Caco-2 (cell line): ENCODE measurements at regions not wholly inside any gene's neighbourhood (a gene's known extent, or its start where the extent isn't known, plus 50 kb on each side); places are given as distances from the start of the nearest gene placed in this dataset.

Experiments used
- BruUV-seq: library from RNA; stranded (reverse); fragments of 400-500 nt; replicated peaks from 2 replicates; lab custom pipeline; 2021; lab: Mats Ljungman, UMichigan
- CTCF ChIA-PET: fragments of 300-600 bp; sonication (Branson Sonifier 250); formaldehyde crosslinking; loops from one replicate; lab custom pipeline; 2022; ENCODE audit warnings: antibody characterized with exemption; lab: Charles Lee
- POLR2A ChIA-PET: fragments of 300-600 bp; sonication (Branson Sonifier 250); formaldehyde crosslinking; loops from one replicate; lab custom pipeline; 2022; ENCODE audit warnings: antibody characterized with exemption; lab: Charles Lee
- DNase-seq, 2 experiments: peaks; one replicate each; pipeline versions ENCODE4 v3.0.0 to v3.0.0-alpha.2; 2020 to 2022
- H3K27me3 ChIP-seq: replicated peaks from 2 replicates; pipeline ENCODE4 v1.6.0; 2011; ENCODE audit warnings: low read length; ENCODE audit not compliant: control insufficient read depth, insufficient read depth
- H3K36me3 ChIP-seq: 2 replicates; pipeline ENCODE4 v1.5.1; 2011; ENCODE audit warnings: low read length; ENCODE audit not compliant: control insufficient read depth, insufficient read depth
- H3K4me1 ChIP-seq: fragments of 250-450 bp; sonication (Bioruptor Pico); 2 replicates; pipeline ENCODE4 v1.5.1; 2020; ENCODE audit warnings: mild to moderate bottlenecking
- H3K4me3 ChIP-seq: 2 replicates; pipeline ENCODE4 v1.5.1; 2011; ENCODE audit warnings: low read depth, mild to moderate bottlenecking, control low read depth, low read length
- H3K9me3 ChIP-seq: fragments of 250-450 bp; sonication (Bioruptor Pico); 2 replicates; pipeline ENCODE4 v1.5.1; 2020; ENCODE audit warnings: mild to moderate bottlenecking, moderate library complexity
- H3K27ac Mint-ChIP-seq: one replicate; pipeline ENCODE4 v1.8.0; 2022; ENCODE audit warnings: mixed read lengths; ENCODE audit not compliant: unreplicated experiment
- H3K27me3 Mint-ChIP-seq: one replicate; pipeline ENCODE4 v1.8.0; 2022; ENCODE audit warnings: mixed read lengths; ENCODE audit not compliant: insufficient read depth, unreplicated experiment
- H3K36me3 Mint-ChIP-seq: one replicate; pipeline ENCODE4 v1.8.0; 2022; ENCODE audit warnings: mild to moderate bottlenecking, mixed read lengths; ENCODE audit not compliant: insufficient read depth, unreplicated experiment
- H3K4me1 Mint-ChIP-seq: one replicate; pipeline ENCODE4 v1.8.0; 2022; ENCODE audit warnings: low read depth, mixed read lengths; ENCODE audit not compliant: unreplicated experiment
- H3K4me3 Mint-ChIP-seq: one replicate; pipeline ENCODE4 v1.8.0; 2022; ENCODE audit warnings: mild to moderate bottlenecking, moderate library complexity, mixed read lengths; ENCODE audit not compliant: unreplicated experiment
- H3K9me3 Mint-ChIP-seq: one replicate; pipeline ENCODE4 v1.8.0; 2022; ENCODE audit warnings: mixed read lengths; ENCODE audit not compliant: unreplicated experiment
- intact Hi-C: fragments of 100-400 bp; cut with micrococcal nuclease; formaldehyde crosslinking; loops from one replicate; pipeline ENCODE4 v1.10.0; 2022; ENCODE audit not compliant: unreplicated experiment
- TF ChIP-seq, protein P1 (sequence below), 2 experiments: fragments of 200-600 bp in 1 of 2; IDR thresholded peaks; 1 replicate in 1 of 2; 2 replicates in 1 of 2; pipeline versions ENCODE4 v1.5.1 to v1.8.0; 2011 to 2022; ENCODE audit warnings: antibody characterized with exemption in 1 of 2, control low read depth in 1 of 2, inconsistent platforms in 1 of 2, low read depth in 1 of 2, low read length in 1 of 2, mild to moderate bottlenecking in 1 of 2, moderate library complexity in 1 of 2; ENCODE audit not compliant: insufficient read depth in 1 of 2, severe bottlenecking in 1 of 2, unreplicated experiment in 1 of 2

DNA sequence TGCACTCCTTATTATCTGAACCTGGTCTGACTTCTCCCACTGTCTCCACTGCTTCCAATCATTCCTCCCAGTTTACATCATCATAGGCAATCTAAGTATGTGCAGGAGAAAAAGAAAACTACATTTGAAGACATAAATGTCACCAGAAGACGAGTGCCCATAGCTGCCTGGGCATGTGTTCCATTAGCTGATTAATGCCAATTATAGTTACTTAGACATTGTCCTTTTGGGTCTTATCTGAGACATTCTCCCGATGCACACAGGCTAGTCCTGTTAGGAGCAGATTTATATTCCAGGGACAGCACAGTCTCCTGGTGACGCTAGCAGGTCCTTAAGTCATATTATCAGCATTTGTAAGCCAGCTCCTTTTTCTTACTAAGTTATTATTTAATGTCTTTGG lies 52.6 kb upstream of the PTGFRN start:
- no peak for DNase-seq
- TF ChIP-seq, protein P1, sequence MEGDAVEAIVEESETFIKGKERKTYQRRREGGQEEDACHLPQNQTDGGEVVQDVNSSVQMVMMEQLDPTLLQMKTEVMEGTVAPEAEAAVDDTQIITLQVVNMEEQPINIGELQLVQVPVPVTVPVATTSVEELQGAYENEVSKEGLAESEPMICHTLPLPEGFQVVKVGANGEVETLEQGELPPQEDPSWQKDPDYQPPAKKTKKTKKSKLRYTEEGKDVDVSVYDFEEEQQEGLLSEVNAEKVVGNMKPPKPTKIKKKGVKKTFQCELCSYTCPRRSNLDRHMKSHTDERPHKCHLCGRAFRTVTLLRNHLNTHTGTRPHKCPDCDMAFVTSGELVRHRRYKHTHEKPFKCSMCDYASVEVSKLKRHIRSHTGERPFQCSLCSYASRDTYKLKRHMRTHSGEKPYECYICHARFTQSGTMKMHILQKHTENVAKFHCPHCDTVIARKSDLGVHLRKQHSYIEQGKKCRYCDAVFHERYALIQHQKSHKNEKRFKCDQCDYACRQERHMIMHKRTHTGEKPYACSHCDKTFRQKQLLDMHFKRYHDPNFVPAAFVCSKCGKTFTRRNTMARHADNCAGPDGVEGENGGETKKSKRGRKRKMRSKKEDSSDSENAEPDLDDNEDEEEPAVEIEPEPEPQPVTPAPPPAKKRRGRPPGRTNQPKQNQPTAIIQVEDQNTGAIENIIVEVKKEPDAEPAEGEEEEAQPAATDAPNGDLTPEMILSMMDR (IDR thresholded peaks at IDR 0.05; ENCODE audit: insufficient read depth in 1 of 2, low read depth in 1 of 2, low read length in 1 of 2, severe bottlenecking in 1 of 2, unreplicated experiment in 1 of 2): no peak
- BruUV-seq: no TSS peak
- H3K9me3 ChIP-seq: no peaks in the 10 kb centered on the region
- Mint-ChIP-seq H3K4me3 (no peak overlapping the region), H3K4me1 (peaks cover 28% of the 10 kb centered on the region), H3K27ac (no peak overlapping the region), H3K27me3 (no peaks in the 10 kb centered on the region), H3K9me3 (peaks cover 10% of the 10 kb centered on the region), H3K36me3 (no peaks in the 10 kb centered on the region)
- ChIA-PET POLR2A (no interaction called here), CTCF (no interaction called here)
- H3K36me3 ChIP-seq: no peaks in the 10 kb centered on the region
- H3K4me1 ChIP-seq: peaks cover 24% of the 10 kb centered on the region
- H3K4me3 ChIP-seq: no peak overlapping the region
- no peaks in the 10 kb centered on the region for H3K27me3 ChIP-seq
- intact Hi-C loops: loop anchor here (10.0 kb wide), 1 partner anchor 198 kb away; no protein-coding TSS in a partner anchor
